MG63 (cell line): ENCODE measurements at regions not wholly inside any gene's neighbourhood (a gene's known extent, or its start where the extent isn't known, plus 50 kb on each side); places are given as distances from the start of the nearest gene placed in this dataset.

Source experiments
- DNase-seq: peaks from one replicate; pipeline ENCODE4 v3.0.0-alpha.2; 2020
- H3K27me3 ChIP-seq: fragments of 250-450 bp; sonication (Bioruptor Pico); 2 replicates; pipeline ENCODE4 v1.5.1; 2020; ENCODE audit warnings: mild to moderate bottlenecking, moderate library complexity
- H3K36me3 ChIP-seq: fragments of 250-450 bp; sonication (Bioruptor Pico); 2 replicates; pipeline ENCODE4 v1.5.1; 2020; ENCODE audit warnings: mild to moderate bottlenecking, moderate library complexity
- H3K4me3 ChIP-seq: fragments of 250-450 bp; sonication (Bioruptor Pico); 2 replicates; pipeline ENCODE4 v1.5.1; 2020; ENCODE audit warnings: mild to moderate bottlenecking, moderate library complexity
- H3K9me3 ChIP-seq: fragments of 250-450 bp; sonication (Bioruptor Pico); 2 replicates; pipeline ENCODE4 v1.5.1; 2020; ENCODE audit warnings: mild to moderate bottlenecking, moderate library complexity

GRCh38 chr11:131231317-131231940 lies 139.0 kb upstream of the NTM start:
- Histone ChIP-seq H3K4me3 (no peak overlapping the region), H3K36me3 (no peaks in the 10 kb centered on the region), H3K9me3 (no peaks in the 10 kb centered on the region), H3K27me3 (no peaks in the 10 kb centered on the region)
- no peak for DNase-seq

DNA sequence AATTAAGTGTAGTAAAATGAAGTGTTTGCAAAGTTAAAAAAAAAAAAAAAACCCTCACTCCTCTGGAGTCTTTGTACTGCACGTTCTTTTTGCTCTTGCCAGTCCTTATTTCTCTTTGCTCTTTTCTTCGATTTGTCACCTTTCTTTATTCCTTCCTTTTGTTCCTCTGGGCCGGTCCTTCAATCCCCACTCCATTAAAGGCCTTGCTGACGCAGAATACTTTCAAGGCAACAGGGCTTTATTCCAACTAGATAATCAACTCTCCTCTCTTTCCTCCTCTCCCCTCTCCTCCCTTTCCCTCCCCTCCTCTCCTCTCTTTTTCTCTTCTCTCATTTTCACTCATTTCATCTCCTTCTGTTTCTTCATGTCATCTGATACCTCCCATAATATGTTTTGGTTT lies 138.2 kb upstream of the NTM start:
- Histone ChIP-seq H3K9me3 (no peaks in the 10 kb centered on the region), H3K36me3 (no peaks in the 10 kb centered on the region), H3K4me3 (no peak overlapping the region), H3K27me3 (peaks cover 2% of the 10 kb centered on the region; the same call in 1 of the 2 replicates)
- no peak for DNase-seq

GRCh38 chr11:131234221-131234620 lies 136.2 kb upstream of the NTM start:
- DNase-seq = no peak

DNA sequence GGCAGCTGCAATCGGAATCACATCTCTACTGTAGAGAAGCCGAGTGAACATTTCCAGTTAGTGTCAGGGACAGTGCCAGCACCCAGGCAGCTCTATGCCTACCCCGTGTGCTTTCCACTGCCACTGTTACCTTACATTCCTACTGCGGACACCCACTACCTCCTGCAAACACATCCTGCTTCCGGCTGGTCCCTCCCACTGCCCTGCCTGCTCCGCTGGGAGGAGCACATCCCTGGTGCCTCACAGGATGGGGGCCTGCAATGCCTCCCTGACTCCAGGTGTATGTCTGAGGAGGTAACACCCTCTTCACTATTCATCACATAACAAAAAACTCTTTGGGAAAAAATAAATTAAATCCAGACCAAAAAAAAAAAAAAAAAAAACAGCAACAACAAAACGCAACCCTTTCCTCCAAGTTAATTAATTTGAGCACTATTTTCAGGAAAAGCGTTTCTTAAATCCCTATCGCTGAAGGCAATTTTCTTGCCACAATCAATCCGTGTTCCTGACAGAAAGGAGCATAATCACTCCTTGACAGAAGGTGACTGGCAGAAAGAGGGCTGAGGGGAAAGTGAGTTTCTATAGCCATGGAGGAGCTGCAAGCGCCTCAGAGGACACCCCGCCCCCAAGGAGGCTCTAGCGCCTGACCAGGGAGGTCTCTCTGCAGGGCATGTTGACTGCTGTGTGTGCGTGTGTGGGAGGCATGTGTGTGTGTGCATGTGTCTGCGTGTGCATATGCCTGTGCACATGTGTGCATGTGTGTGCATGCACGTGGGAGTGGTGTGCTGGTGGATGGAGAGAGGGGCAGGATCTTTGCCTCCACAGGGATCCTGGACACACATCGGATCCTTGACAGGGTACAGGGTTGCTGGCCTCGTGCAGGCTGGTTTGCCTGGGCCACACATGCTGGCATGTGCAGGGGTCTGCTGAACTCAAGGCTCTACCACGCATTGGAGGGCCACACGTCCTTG lies 134.8 kb upstream of the NTM start:
- no peak overlapping the region for H3K4me3 ChIP-seq
- no peaks in the 10 kb centered on the region for H3K36me3 ChIP-seq
- no peak for DNase-seq
- H3K9me3 ChIP-seq = no peaks in the 10 kb centered on the region
- H3K27me3 ChIP-seq = peaks cover 2% of the 10 kb centered on the region; the same call in 1 of the 2 replicates

More at GRCh38 chr11:131234221-131234620, 136.2 kb upstream of the NTM start:
- Histone ChIP-seq H3K9me3 (no peaks in the 10 kb centered on the region), H3K4me3 (no peak overlapping the region), H3K36me3 (no peaks in the 10 kb centered on the region), H3K27me3 (peaks cover 2% of the 10 kb centered on the region; the same call in 1 of the 2 replicates)

- no peaks in the 10 kb centered on the region for H3K9me3 ChIP-seq
- no peak overlapping the region for H3K4me3 ChIP-seq
- H3K36me3 ChIP-seq = no peaks in the 10 kb centered on the region
- DNase-seq = no peak
- H3K27me3 ChIP-seq = peaks cover 4% of the 10 kb centered on the region; the same call in 1 of the 2 replicates
Observed at GRCh38 chr11:131240421-131240820, 130.0 kb upstream of the NTM start.

DNA sequence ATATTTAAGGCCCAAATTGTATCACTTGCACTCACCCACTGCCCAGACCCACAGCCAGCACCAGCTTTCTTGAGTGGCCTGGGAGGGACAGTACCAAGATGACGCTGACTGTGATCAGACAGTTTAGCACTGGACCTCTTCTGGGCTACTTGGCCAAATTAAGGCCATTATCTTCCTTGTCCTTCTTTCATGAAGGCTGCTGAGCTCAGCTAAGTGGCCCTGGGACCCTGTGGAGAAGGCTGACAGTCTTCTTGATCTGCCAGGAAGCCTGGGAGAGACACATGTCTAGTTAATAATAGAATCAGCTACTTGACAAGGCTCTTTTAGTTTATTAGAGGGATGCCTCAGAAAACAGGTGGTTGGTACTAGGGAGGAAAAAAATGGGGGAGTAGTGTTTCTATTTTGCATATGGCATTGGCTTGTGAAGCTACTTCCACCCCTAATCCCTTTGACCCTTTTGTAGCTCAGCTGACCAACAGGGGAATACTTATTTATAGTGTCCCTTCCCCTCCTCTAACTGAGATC lies 127.9 kb upstream of the NTM start:
- H3K4me3 ChIP-seq = no peak overlapping the region
- H3K9me3 ChIP-seq = no peaks in the 10 kb centered on the region
- DNase-seq = no peak
- H3K36me3 ChIP-seq = no peaks in the 10 kb centered on the region
- H3K27me3 ChIP-seq = peaks cover 5% of the 10 kb centered on the region

DNA sequence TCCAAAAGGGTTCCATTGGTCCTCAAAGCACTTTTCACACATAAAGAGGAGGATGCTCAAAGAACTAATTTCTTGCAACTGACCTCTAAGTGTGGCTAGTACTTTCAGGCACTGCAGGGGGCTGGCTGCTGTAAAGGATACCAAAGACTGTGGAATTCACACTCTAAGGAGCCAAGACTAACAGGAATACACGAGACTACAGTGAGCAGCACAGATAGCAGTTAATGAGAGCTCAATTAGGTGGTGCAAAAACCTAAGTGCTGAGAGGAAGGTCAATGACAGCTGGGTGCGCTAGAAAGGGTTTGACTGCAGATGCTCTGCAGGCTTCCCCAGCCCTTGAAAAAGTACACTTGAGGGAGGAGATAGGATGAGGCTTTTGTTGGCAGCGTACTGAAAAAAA lies 124.3 kb upstream of the NTM start:
- Histone ChIP-seq H3K4me3 (no peak overlapping the region), H3K27me3 (peaks cover 5% of the 10 kb centered on the region), H3K9me3 (no peaks in the 10 kb centered on the region), H3K36me3 (no peaks in the 10 kb centered on the region)
- no peak for DNase-seq

- Histone ChIP-seq H3K27me3 (peaks cover 5% of the 10 kb centered on the region), H3K36me3 (no peaks in the 10 kb centered on the region), H3K9me3 (no peaks in the 10 kb centered on the region), H3K4me3 (no peak overlapping the region)
- peak; percentile 4 for DNase-seq
Observed at GRCh38 chr11:131246663-131247062, 123.8 kb upstream of the NTM start.

GRCh38 chr11:131248588-131248987 lies 121.8 kb upstream of the NTM start:
- Histone ChIP-seq H3K27me3 (peaks cover 5% of the 10 kb centered on the region; the same call in 1 of the 2 replicates), H3K9me3 (no peaks in the 10 kb centered on the region)
- DNase-seq = no peak

GRCh38 chr11:131253142-131253655 lies 117.2 kb upstream of the NTM start:
- no peaks in the 10 kb centered on the region for H3K27me3 ChIP-seq
- no peak for DNase-seq
- H3K36me3 ChIP-seq = no peaks in the 10 kb centered on the region
- H3K4me3 ChIP-seq = no peak overlapping the region
- H3K9me3 ChIP-seq = no peaks in the 10 kb centered on the region

More at GRCh38 chr11:131248588-131248987, 121.8 kb upstream of the NTM start:
- no peaks in the 10 kb centered on the region for H3K36me3 ChIP-seq
- H3K4me3 ChIP-seq = no peak overlapping the region

DNA sequence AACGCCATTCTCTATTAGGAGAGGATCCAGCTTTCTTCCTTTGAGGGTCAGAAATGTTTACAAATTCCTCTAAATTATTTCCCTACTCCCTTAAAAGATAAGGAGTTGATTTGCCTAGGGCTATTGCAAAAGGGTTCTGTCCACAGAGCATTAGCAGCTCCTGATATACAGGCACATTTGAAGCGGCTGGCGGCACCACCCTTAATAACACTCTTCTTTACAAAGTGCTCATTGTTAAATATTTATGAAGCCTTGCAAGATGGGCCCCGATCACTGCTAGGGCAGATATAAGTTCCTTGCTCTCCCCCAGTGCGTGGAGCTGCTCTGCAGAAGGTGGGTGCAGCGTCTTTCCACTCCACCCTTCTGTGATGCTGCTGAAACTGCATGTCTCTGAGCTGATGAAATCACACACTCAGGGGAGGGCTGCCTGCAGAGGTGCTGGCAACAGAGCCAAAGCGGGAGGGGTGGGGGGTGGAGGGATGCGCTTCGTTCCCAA lies 116.7 kb upstream of the NTM start:
- Histone ChIP-seq H3K27me3 (no peaks in the 10 kb centered on the region), H3K4me3 (no peak overlapping the region), H3K9me3 (no peaks in the 10 kb centered on the region), H3K36me3 (no peaks in the 10 kb centered on the region)
- no peak for DNase-seq

DNA sequence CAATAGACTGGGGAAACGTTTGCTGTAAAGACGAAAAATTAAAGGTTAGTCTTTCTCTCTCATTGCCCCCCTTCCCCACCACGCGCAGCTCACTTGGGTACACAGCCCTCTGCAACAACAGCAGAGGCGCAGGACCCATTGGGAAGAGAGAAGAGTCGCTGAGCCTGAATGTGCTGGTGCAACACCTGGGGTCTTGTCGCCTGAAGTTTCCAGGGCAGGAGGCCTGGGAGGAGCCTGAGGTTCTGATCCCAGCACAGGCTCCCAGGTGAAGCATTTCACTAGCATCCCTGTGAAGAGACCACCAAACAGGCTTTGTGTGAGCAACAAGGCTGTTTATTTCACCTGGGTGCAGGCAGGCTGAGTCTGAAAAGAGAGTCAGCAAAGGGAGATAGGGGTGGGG lies 116.2 kb upstream of the NTM start:
- no peak overlapping the region for H3K4me3 ChIP-seq
- H3K9me3 ChIP-seq = no peaks in the 10 kb centered on the region
- no peaks in the 10 kb centered on the region for H3K36me3 ChIP-seq
- H3K27me3 ChIP-seq = no peaks in the 10 kb centered on the region
- DNase-seq = no peak

- Histone ChIP-seq H3K27me3 (no peaks in the 10 kb centered on the region; the same call in 1 of the 2 replicates), H3K36me3 (no peaks in the 10 kb centered on the region), H3K9me3 (no peaks in the 10 kb centered on the region), H3K4me3 (no peak overlapping the region)
- no peak for DNase-seq
Observed at GRCh38 chr11:131274233-131274632, 96.2 kb upstream of the NTM start.

- Histone ChIP-seq H3K36me3 (no peaks in the 10 kb centered on the region), H3K4me3 (no peak overlapping the region), H3K27me3 (no peaks in the 10 kb centered on the region; the same call in 1 of the 2 replicates), H3K9me3 (no peaks in the 10 kb centered on the region)
- DNase-seq = no peak
Observed at GRCh38 chr11:131275580-131275979, 94.8 kb upstream of the NTM start.

DNA sequence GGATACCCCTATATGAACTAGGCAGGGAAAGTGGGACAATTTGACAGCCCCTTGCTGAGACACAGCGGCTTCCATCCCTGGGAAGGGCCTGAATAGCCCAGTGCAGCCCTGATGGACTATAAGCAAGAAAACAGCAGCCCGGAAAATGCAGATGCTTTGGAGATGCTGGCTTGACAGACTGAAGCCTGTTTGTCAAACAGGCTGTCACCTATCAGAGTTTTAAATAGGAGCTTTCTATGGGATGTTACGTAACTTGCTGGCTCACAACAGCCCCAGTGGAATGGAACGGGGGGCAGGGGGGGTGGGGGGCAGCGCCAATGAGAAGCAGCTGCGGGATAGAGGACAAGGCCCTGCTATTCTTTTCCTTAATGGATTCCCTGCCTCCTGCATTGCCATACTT lies 91.9 kb upstream of the NTM start:
- DNase-seq = no peak
- no peaks in the 10 kb centered on the region; the same call in 1 of the 2 replicates for H3K27me3 ChIP-seq
- H3K9me3 ChIP-seq = no peaks in the 10 kb centered on the region
- no peaks in the 10 kb centered on the region for H3K36me3 ChIP-seq
- H3K4me3 ChIP-seq = no peak overlapping the region

- Histone ChIP-seq H3K27me3 (no peaks in the 10 kb centered on the region), H3K36me3 (no peaks in the 10 kb centered on the region), H3K4me3 (no peak overlapping the region), H3K9me3 (no peaks in the 10 kb centered on the region)
- no peak for DNase-seq
Observed at GRCh38 chr11:131279654-131280384, 90.6 kb upstream of the NTM start.
